ENCODE measurements at regions not wholly inside any gene's neighbourhood (a gene's known extent, or its start where the extent isn't known, plus 50 kb on each side); places are given as distances from the start of the nearest gene placed in this dataset.

GRCh38 chr10:2278363-2278762, 541.0 kb upstream of the ADARB2 start:
- ATAC-seq, result no peak
- DNase-seq, result no peak
- intact Hi-C loops (cut with DNase I), result no loop called here

- intact Hi-C loops (cut with DNase I), result no loop called here
- ATAC-seq (no peak), DNase-seq (no peak)
Observed at GRCh38 chr10:2263561-2263960, 526.2 kb upstream of the ADARB2 start.

- no peak for ATAC-seq
- intact Hi-C loops (cut with DNase I), result no loop called here
Observed at GRCh38 chr10:2262878-2263277, 525.6 kb upstream of the ADARB2 start.

GRCh38 chr10:2262333-2262732, 525.0 kb upstream of the ADARB2 start:
- ATAC-seq (no peak), DNase-seq (no peak)
- intact Hi-C loops (cut with DNase I), result no loop called here

More at GRCh38 chr10:2262878-2263277, 525.6 kb upstream of the ADARB2 start:
- DNase-seq, result no peak

- intact Hi-C loops (cut with DNase I), result no loop called here
- DNase-seq (no peak), ATAC-seq (no peak)
Observed at GRCh38 chr10:2256241-2256640, 518.9 kb upstream of the ADARB2 start.

GRCh38 chr10:2252096-2252495, 514.8 kb upstream of the ADARB2 start:
- intact Hi-C loops (cut with DNase I), result no loop called here
- no peak for DNase-seq
- ATAC-seq, result no peak

- ATAC-seq (no peak), DNase-seq (no peak)
- intact Hi-C loops (cut with DNase I), result no loop called here
Observed at GRCh38 chr10:2251631-2252030, 514.3 kb upstream of the ADARB2 start.

- DNase-seq, result no peak
- no peak for ATAC-seq
- intact Hi-C loops (cut with DNase I), result no loop called here
Observed at GRCh38 chr10:2246747-2247146, 509.4 kb upstream of the ADARB2 start.

- intact Hi-C loops (cut with DNase I), result no loop called here
- DNase-seq (no peak), ATAC-seq (no peak)
Observed at GRCh38 chr10:2245580-2245979, 508.3 kb upstream of the ADARB2 start.

- DNase-seq (no peak), ATAC-seq (no peak)
- intact Hi-C loops (cut with DNase I), result no loop called here
Observed at GRCh38 chr10:2244471-2244870, 507.1 kb upstream of the ADARB2 start.

- intact Hi-C loops (cut with DNase I), result no loop called here
- DNase-seq, result no peak
- ATAC-seq, result no peak
Observed at GRCh38 chr10:2236876-2237275, 499.6 kb upstream of the ADARB2 start.

GRCh38 chr10:2232479-2232878, 495.2 kb upstream of the ADARB2 start:
- intact Hi-C loops (cut with DNase I), result no loop called here
- DNase-seq, result no peak
- no peak for ATAC-seq

GRCh38 chr10:2230478-2230877, 493.2 kb upstream of the ADARB2 start:
- intact Hi-C loops (cut with DNase I), result no loop called here
- DNase-seq (no peak), ATAC-seq (no peak)

GRCh38 chr10:2228320-2228901, 491.1 kb upstream of the ADARB2 start:
- intact Hi-C loops (cut with DNase I), result no loop called here
- no peak for DNase-seq
- ATAC-seq, result no peak

- DNase-seq (no peak), ATAC-seq (no peak)
- intact Hi-C loops (cut with DNase I), result no loop called here
Observed at GRCh38 chr10:2225609-2226008, 488.3 kb upstream of the ADARB2 start.

- no peak for DNase-seq
- no peak for ATAC-seq
- intact Hi-C loops (cut with DNase I), result no loop called here
Observed at GRCh38 chr10:2223548-2224320, 486.4 kb upstream of the ADARB2 start.

GRCh38 chr10:2222631-2223030, 485.3 kb upstream of the ADARB2 start:
- intact Hi-C loops (cut with DNase I), result no loop called here
- DNase-seq (no peak), ATAC-seq (no peak)

- no peak for ATAC-seq
- no peak for DNase-seq
Observed at GRCh38 chr10:2214805-2215204, 477.5 kb upstream of the ADARB2 start.

GRCh38 chr10:2214092-2214491, 476.8 kb upstream of the ADARB2 start:
- peak in 1 of 2 donors; percentile 38 for ATAC-seq
- intact Hi-C loops (cut with DNase I), result no loop called here
- DNase-seq, result no peak

More at GRCh38 chr10:2214805-2215204, 477.5 kb upstream of the ADARB2 start:
- intact Hi-C loops (cut with DNase I), result no loop called here

- intact Hi-C loops (cut with DNase I), result no loop called here
- DNase-seq, result no peak
- no peak for ATAC-seq
Observed at GRCh38 chr10:2212244-2212834, 475.0 kb upstream of the ADARB2 start.

- intact Hi-C loops (cut with DNase I), result no loop called here
- ATAC-seq (no peak), DNase-seq (no peak)
Observed at GRCh38 chr10:2210088-2210487, 472.8 kb upstream of the ADARB2 start.
